Islet of Langerhans (tissue), 1 donor: ENCODE measurements at regions not wholly inside any gene's neighbourhood (a gene's known extent, or its start where the extent isn't known, plus 50 kb on each side); places are given as distances from the start of the nearest gene placed in this dataset.
"Not testable (repeated sequence)": the region's sequence is repeated elsewhere in the genome, so short reads cannot be mapped to it uniquely, and the experiment has no call there.

Source experiments
- FAIRE-seq: peaks from one replicate; lab custom pipeline; 2011; peaks lifted over from hg19 to GRCh38; lab: Jason Lieb, UNC

- no peak for FAIRE-seq
These were observed 1082.2 kb downstream of the NAALADL2 start for GRCh38 chr3:175941352-175941751.

- no peak for FAIRE-seq
These were observed 1081.7 kb downstream of the NAALADL2 start for GRCh38 chr3:175940881-175941280.

GRCh38 chr3:175940243-175940642 is 1081.1 kb downstream of the NAALADL2 start:
- no peak for FAIRE-seq

- FAIRE-seq: not testable (repeated sequence)
These were observed 1078.2 kb downstream of the NAALADL2 start for GRCh38 chr3:175937367-175937766.

GRCh38 chr3:175932586-175932985 is 1073.5 kb downstream of the NAALADL2 start:
- no peak for FAIRE-seq

GRCh38 chr3:175919133-175919532 is 1060.0 kb downstream of the NAALADL2 start:
- no peak for FAIRE-seq

- peak; percentile 71 for FAIRE-seq
These were observed 1057.2 kb downstream of the NAALADL2 start for GRCh38 chr3:175916191-175916934.

- no peak for FAIRE-seq
These were observed 1055.7 kb downstream of the NAALADL2 start for GRCh38 chr3:175914785-175915184.

GRCh38 chr3:175913286-175913685 is 1054.2 kb downstream of the NAALADL2 start:
- FAIRE-seq: no peak

- no peak for FAIRE-seq
These were observed 1052.8 kb downstream of the NAALADL2 start for GRCh38 chr3:175911937-175912336.

- no peak for FAIRE-seq
These were observed 1043.1 kb downstream of the NAALADL2 start for GRCh38 chr3:175902226-175902625.

- no peak for FAIRE-seq
These were observed 1039.1 kb downstream of the NAALADL2 start for GRCh38 chr3:175898194-175898593.

GRCh38 chr3:175896655-175897054 is 1037.5 kb downstream of the NAALADL2 start:
- FAIRE-seq: no peak

GRCh38 chr3:175895731-175896130 is 1036.6 kb downstream of the NAALADL2 start:
- FAIRE-seq: no peak

GRCh38 chr3:175893566-175893965 is 1034.4 kb downstream of the NAALADL2 start:
- no peak for FAIRE-seq

GRCh38 chr3:175890066-175890465 is 1030.9 kb downstream of the NAALADL2 start:
- no peak for FAIRE-seq

GRCh38 chr3:175885231-175885766 is 1026.2 kb downstream of the NAALADL2 start:
- no peak for FAIRE-seq

- FAIRE-seq: no peak
These were observed 1020.3 kb downstream of the NAALADL2 start for GRCh38 chr3:175879417-175879816.

- FAIRE-seq: no peak
These were observed 1010.3 kb downstream of the NAALADL2 start for GRCh38 chr3:175869404-175869803.

- FAIRE-seq: no peak
These were observed 1009.5 kb downstream of the NAALADL2 start for GRCh38 chr3:175868626-175869025.

GRCh38 chr3:175865724-175866123 is 1006.6 kb downstream of the NAALADL2 start:
- no peak for FAIRE-seq

GRCh38 chr3:175861916-175862315 is 1002.8 kb downstream of the NAALADL2 start:
- FAIRE-seq: no peak
